ENCODE measurements at regions not wholly inside any gene's neighbourhood (a gene's known extent, or its start where the extent isn't known, plus 50 kb on each side); places are given as distances from the start of the nearest gene placed in this dataset.

GRCh38 chr2:144143294-144144151, 376.4 kb downstream of the ZEB2 start:
- TF ChIP-seq, protein P1, sequence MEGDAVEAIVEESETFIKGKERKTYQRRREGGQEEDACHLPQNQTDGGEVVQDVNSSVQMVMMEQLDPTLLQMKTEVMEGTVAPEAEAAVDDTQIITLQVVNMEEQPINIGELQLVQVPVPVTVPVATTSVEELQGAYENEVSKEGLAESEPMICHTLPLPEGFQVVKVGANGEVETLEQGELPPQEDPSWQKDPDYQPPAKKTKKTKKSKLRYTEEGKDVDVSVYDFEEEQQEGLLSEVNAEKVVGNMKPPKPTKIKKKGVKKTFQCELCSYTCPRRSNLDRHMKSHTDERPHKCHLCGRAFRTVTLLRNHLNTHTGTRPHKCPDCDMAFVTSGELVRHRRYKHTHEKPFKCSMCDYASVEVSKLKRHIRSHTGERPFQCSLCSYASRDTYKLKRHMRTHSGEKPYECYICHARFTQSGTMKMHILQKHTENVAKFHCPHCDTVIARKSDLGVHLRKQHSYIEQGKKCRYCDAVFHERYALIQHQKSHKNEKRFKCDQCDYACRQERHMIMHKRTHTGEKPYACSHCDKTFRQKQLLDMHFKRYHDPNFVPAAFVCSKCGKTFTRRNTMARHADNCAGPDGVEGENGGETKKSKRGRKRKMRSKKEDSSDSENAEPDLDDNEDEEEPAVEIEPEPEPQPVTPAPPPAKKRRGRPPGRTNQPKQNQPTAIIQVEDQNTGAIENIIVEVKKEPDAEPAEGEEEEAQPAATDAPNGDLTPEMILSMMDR (conservative IDR thresholded peaks at IDR 0.05) = no peak
- no peak for TF ChIP-seq ZFX (IDR thresholded peaks at IDR 0.05)

Measured in C4-2B (cell line).